Choroid plexus epithelial cell (primary cell): ENCODE measurements at regions not wholly inside any gene's neighbourhood (a gene's known extent, or its start where the extent isn't known, plus 50 kb on each side); places are given as distances from the start of the nearest gene placed in this dataset.

Experiments
- DNase-seq: peaks from one replicate; pipeline ENCODE4 v3.0.0-alpha.2; 2010; ENCODE audit warnings: low read depth
- H3K4me3 ChIP-seq: 2 replicates; pipeline ENCODE4 v1.5.1; 2011; ENCODE audit warnings: low read depth, mild to moderate bottlenecking, control low read depth, low read length, moderate library complexity
- TF ChIP-seq, protein P1 (sequence below): conservative IDR thresholded peaks from 2 replicates; pipeline ENCODE4 v1.5.1; 2011; ENCODE audit warnings: low read depth, mild to moderate bottlenecking, control low read depth, inconsistent platforms, low read length, moderate library complexity

DNA sequence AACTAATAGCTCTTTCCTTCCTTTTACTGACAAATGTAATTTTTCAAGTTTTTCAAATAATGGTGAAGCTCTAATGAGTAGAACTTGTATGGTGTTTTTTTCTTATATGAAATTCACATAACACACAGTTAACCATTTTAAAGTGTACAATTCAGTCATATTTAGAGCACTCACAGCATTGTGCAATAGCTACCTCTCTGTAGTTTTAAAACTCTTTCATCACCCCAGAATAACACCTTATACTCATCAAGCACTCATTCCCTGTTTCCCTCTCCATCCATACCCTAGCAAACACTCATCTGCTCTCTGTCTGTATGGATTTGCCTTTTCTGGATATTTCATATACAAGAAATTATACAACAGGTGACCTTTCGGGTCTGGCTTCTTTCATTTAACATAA lies 207.9 kb upstream of the SLC38A2 start:
- TF ChIP-seq, protein P1, sequence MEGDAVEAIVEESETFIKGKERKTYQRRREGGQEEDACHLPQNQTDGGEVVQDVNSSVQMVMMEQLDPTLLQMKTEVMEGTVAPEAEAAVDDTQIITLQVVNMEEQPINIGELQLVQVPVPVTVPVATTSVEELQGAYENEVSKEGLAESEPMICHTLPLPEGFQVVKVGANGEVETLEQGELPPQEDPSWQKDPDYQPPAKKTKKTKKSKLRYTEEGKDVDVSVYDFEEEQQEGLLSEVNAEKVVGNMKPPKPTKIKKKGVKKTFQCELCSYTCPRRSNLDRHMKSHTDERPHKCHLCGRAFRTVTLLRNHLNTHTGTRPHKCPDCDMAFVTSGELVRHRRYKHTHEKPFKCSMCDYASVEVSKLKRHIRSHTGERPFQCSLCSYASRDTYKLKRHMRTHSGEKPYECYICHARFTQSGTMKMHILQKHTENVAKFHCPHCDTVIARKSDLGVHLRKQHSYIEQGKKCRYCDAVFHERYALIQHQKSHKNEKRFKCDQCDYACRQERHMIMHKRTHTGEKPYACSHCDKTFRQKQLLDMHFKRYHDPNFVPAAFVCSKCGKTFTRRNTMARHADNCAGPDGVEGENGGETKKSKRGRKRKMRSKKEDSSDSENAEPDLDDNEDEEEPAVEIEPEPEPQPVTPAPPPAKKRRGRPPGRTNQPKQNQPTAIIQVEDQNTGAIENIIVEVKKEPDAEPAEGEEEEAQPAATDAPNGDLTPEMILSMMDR: no peak
- DNase-seq: no peak
- H3K4me3 ChIP-seq: no peak overlapping the region

DNA sequence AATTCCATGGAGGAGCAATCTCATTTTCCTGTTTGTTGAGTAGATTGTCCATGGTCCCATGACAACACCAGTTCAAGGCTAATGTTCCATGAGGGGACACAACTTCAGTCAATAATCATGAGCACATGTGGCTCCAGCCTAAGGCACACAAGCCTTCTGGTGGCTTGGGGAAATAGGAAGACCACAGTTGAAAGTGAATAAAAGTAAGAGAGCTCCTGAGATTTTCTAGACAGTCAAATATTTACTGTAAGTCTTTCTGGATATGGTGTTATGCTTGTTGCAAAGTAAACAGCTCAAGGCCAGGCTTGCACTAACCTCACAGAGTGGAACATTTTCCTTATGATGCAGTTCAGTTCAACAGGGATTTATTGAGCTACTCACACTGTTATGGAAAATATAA lies 206.9 kb upstream of the SLC38A2 start:
- peak; percentile 8 for DNase-seq
- TF ChIP-seq, protein P1: no peak
- H3K4me3 ChIP-seq: no peak overlapping the region

DNA sequence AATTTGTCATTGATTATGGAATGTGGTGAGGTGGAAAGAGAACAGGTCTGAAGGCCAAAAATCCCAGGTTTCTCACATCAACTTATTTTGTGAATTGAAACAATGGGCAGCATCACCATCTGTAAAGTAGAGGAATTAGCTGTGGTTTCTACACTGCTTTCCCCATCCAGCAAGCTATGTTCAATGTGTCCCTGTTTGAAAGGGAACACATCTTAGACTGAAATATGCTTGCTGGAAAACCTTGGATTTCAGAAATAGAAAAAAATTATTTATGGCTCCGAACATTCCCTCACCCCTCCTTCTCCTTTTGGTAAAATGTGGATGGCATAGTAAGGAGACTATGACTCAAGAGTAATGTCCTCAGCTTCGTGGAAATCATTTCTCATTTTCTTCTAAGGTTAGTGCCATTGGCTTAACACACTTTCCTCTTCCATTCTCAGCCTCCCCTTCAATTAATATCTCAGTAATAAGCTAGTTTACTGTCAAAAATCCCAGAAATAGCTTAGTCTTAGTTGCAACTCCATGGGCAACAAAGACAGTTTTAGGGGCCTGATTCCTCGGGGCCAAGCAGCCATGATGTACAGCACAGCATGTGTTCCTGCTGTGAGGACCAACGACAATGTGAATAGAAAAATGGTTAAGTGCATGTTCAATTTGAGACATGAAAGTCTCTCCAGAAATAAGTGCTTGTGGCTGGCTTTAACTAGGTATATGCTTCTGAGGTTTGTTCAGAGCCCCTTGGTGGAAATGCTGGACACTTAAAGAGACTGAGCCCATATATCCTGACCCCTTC lies 205.8 kb upstream of the SLC38A2 start:
- H3K4me3 ChIP-seq: no peak overlapping the region
- DNase-seq: no peak
- TF ChIP-seq, protein P1: no peak

DNA sequence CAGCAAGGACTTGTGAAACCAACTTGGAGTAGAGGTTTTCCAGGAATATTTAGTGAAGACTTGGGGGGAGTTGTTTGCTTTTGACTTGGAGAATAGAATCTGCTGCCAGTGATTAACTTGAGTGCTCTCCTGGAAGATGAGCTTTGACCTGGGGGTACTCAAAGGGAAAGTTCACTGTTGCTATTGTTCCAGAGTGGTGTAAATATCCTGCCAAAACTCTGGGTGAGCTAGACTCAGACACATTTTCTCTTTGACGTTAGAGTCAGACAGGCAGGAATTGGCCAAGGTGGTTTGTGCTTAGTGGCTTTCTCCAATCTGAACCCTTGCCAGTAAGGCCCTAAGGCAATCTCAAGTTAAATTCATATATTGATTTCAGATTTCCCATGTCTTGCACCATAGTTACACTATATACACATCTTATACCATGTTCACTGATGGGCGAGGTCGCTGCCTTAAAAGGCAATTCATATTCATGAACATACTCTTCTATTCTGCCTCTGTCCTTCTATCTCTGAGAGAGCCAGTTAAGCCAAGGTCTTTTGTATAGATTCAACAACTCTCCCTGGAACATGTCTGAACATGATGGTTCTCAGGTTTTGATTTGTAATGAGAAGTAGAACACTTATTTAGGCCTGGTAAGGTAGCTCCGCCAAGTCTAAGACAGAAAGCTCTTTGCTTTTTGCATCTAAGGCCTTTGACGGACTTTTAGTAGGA lies 204.6 kb upstream of the SLC38A2 start:
- no peak for DNase-seq
- no peak overlapping the region for H3K4me3 ChIP-seq
- TF ChIP-seq, protein P1: no peak

DNA sequence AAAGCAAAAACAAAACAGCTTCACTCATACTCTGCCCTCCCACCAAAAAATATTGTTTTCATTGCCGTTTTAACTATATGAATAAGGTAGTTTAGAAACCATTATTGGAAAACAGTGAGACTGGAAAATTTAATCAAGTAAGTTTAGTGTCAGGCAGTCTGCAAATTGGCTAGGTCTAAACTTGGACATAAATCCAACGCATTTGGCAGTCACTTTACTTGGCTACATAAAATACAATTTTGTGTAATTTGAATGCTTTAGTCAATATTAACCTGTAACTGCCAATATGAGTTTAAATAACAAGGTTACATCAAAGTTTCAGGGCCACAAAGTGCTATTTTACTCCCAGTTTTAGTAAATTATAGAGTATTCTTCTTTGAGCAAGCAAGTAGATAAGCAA lies 202.3 kb upstream of the SLC38A2 start:
- H3K4me3 ChIP-seq: no peak overlapping the region
- DNase-seq: no peak
- TF ChIP-seq, protein P1: no peak

DNA sequence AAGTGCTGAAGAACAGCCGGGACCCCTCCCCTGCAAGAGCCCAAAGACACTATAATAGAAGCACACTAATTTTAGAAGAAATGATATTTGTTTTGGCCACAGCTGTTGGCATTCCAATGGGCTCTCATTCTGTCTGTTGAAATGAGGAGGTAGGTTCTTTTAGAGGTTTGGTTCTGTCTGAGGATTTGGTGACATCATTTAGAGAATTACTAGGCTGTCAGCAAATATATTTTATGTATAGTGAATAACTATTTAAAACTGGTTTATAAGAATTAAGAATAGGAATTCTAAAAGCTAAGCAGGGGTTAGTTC lies 200.7 kb upstream of the SLC38A2 start:
- no peak overlapping the region for H3K4me3 ChIP-seq
- DNase-seq: no peak
- TF ChIP-seq, protein P1: no peak
